ENCODE measurements at regions not wholly inside any gene's neighbourhood (a gene's known extent, or its start where the extent isn't known, plus 50 kb on each side); places are given as distances from the start of the nearest gene placed in this dataset.

GRCh38 chr4:11590132-11590531 lies 161.4 kb upstream of the HS3ST1 start:
- TF ChIP-seq, protein P1, sequence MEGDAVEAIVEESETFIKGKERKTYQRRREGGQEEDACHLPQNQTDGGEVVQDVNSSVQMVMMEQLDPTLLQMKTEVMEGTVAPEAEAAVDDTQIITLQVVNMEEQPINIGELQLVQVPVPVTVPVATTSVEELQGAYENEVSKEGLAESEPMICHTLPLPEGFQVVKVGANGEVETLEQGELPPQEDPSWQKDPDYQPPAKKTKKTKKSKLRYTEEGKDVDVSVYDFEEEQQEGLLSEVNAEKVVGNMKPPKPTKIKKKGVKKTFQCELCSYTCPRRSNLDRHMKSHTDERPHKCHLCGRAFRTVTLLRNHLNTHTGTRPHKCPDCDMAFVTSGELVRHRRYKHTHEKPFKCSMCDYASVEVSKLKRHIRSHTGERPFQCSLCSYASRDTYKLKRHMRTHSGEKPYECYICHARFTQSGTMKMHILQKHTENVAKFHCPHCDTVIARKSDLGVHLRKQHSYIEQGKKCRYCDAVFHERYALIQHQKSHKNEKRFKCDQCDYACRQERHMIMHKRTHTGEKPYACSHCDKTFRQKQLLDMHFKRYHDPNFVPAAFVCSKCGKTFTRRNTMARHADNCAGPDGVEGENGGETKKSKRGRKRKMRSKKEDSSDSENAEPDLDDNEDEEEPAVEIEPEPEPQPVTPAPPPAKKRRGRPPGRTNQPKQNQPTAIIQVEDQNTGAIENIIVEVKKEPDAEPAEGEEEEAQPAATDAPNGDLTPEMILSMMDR (IDR thresholded peaks at IDR 0.05 in 2 of 3, conservative IDR thresholded peaks at IDR 0.05 in 1 of 3; ENCODE audit: borderline replicate concordance in 1 of 3, insufficient read depth in 1 of 3, low read depth in 2 of 3, low read length in 2 of 3) = no peak
- TF ChIP-seq FOSL1 (IDR thresholded peaks at IDR 0.05; ENCODE audit: low read depth) = no peak
- TF ChIP-seq SP1 (IDR thresholded peaks at IDR 0.05; ENCODE audit: low read depth) = no peak
- TF ChIP-seq RAD21 (IDR thresholded peaks at IDR 0.05; ENCODE audit: low read depth) = no peak
- no peak for TF ChIP-seq ZNF274 (IDR thresholded peaks at IDR 0.05; ENCODE audit: low read depth, low read length)
- TF ChIP-seq POLR2AphosphoS5 (IDR thresholded peaks at IDR 0.05; ENCODE audit: low read depth, low read length) = no peak
- no peak for TF ChIP-seq EZH2phosphoT487 (IDR thresholded peaks at IDR 0.05; ENCODE audit: borderline replicate concordance)
- TF ChIP-seq ELF1 (IDR thresholded peaks at IDR 0.05; ENCODE audit: borderline replicate concordance, low read depth) = no peak
- TF ChIP-seq POLR2A (IDR thresholded peaks at IDR 0.05; ENCODE audit: borderline replicate concordance, extremely low read depth, insufficient read depth, insufficient read length) = no peak
- no peak for TF ChIP-seq JUND (IDR thresholded peaks at IDR 0.05)
